ENCODE measurements at regions not wholly inside any gene's neighbourhood (a gene's known extent, or its start where the extent isn't known, plus 50 kb on each side); places are given as distances from the start of the nearest gene placed in this dataset.

- H3K9me3 ChIP-seq (ENCODE audit: insufficient read depth, low read depth, low read length): no peaks in the 10 kb centered on the region
- H3K4me1 ChIP-seq (ENCODE audit: insufficient read depth, low read length, poor library complexity, severe bottlenecking): no peaks in the 10 kb centered on the region
- no peak overlapping the region for H3K9ac ChIP-seq (ENCODE audit: low read depth, low read length, poor library complexity, severe bottlenecking)
- H3K4me2 ChIP-seq (ENCODE audit: low read depth, low read length, poor library complexity, severe bottlenecking): no peak overlapping the region
- no peaks in the 10 kb centered on the region for H3K9me2 ChIP-seq (replicated peaks; ENCODE audit: low read depth, low read length)
- H4K20me1 ChIP-seq (ENCODE audit: insufficient read depth, low read length, poor library complexity, severe bottlenecking): no peaks in the 10 kb centered on the region
- H2AFZ ChIP-seq (ENCODE audit: low read length): no peak overlapping the region
- H3F3A ChIP-seq (ENCODE audit: low read depth): no peaks in the 10 kb centered on the region
- H3K36me3 ChIP-seq (ENCODE audit: insufficient read depth, low read length): no peaks in the 10 kb centered on the region
- H3K4me3 ChIP-seq (ENCODE audit: low read length, poor library complexity, severe bottlenecking): no peak overlapping the region
- TF ChIP-seq EZH2phosphoT487 (IDR thresholded peaks at IDR 0.05; ENCODE audit: borderline replicate concordance): no peak
- no peak for TF ChIP-seq CTCF (conservative IDR thresholded peaks at IDR 0.05; ENCODE audit: low read length)
- no peaks in the 10 kb centered on the region for H3K79me2 ChIP-seq (ENCODE audit: insufficient read depth, low read length)
- H3K27me3 ChIP-seq (ENCODE audit: insufficient read depth, low read length, poor library complexity, severe bottlenecking): no peaks in the 10 kb centered on the region
These were observed 770.9 kb downstream of the HDGFL1 start for GRCh38 chr6:23340271-23340670.

DNA sequence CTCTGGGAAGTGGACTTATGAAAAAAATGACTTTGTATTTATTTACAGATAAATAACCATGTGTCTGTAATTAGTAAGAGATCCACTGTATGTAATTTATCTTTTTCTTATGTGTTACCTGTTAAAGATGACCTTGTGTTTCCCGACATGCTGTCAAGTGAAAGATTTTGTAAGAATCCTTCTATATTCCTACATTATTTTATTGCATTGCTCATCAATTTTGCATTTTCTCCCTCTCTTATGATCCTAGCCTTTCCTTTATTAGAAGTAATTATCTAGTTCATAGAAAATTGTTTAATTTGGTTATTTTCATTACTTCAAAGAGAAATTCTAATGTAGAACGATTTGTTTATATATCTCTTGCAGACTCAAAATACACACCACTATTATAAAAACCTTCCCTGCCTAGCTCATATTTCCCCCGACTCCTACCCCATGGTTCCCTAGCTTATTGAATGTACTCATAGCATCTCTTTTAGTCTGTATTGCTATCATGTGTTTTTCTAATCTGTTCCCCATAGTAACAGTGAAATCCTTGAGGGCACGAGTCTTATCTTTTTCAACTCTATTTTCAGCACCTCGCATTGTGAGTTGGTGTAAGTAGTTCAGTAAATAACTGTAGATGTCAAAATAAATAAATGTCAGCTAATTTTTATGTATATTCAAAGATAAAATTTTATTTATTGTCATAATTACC is 774.4 kb downstream of the HDGFL1 start:
- Histone ChIP-seq H3K79me2 (ENCODE audit: insufficient read depth, low read length) (no peaks in the 10 kb centered on the region), H3K9ac (ENCODE audit: low read depth, low read length, poor library complexity, severe bottlenecking) (no peak overlapping the region), H3K36me3 (ENCODE audit: insufficient read depth, low read length) (no peaks in the 10 kb centered on the region), H3F3A (ENCODE audit: low read depth) (no peaks in the 10 kb centered on the region), H2AFZ (ENCODE audit: low read length) (no peak overlapping the region), H3K27me3 (ENCODE audit: insufficient read depth, low read length, poor library complexity, severe bottlenecking) (no peaks in the 10 kb centered on the region), H4K20me1 (ENCODE audit: insufficient read depth, low read length, poor library complexity, severe bottlenecking) (no peaks in the 10 kb centered on the region), H3K9me3 (ENCODE audit: insufficient read depth, low read depth, low read length) (no peaks in the 10 kb centered on the region), H3K9me2 (replicated peaks; ENCODE audit: low read depth, low read length) (no peaks in the 10 kb centered on the region), H3K4me3 (ENCODE audit: low read length, poor library complexity, severe bottlenecking) (no peak overlapping the region), H3K4me2 (ENCODE audit: low read depth, low read length, poor library complexity, severe bottlenecking) (no peak overlapping the region), H3K4me1 (ENCODE audit: insufficient read depth, low read length, poor library complexity, severe bottlenecking) (no peaks in the 10 kb centered on the region)
- TF ChIP-seq EZH2phosphoT487 (IDR thresholded peaks at IDR 0.05; ENCODE audit: borderline replicate concordance): no peak
- TF ChIP-seq CTCF (conservative IDR thresholded peaks at IDR 0.05; ENCODE audit: low read length): no peak

DNA sequence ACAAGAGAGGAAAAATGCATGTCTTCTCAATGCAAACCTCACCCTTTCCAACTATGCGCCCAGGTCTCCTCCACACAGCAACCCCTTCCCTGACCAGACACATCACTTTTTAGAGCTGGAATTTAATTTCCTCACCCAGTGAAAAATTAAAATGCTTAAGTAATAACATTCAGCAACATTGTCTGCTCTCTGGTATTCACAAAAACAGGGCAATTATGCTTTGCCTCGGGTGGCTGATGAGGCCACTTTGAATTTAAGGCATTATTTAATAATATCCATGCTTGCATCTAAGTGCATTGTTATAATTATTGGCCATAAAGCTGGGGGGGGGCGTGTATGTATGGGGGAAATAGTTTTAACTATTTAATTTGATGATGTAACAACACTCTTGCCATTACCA is 777.8 kb upstream of the NRSN1 start:
- no peaks in the 10 kb centered on the region for H3K9me2 ChIP-seq (replicated peaks; ENCODE audit: low read depth, low read length)
- no peak overlapping the region for H3K4me3 ChIP-seq (ENCODE audit: low read length, poor library complexity, severe bottlenecking)
- no peaks in the 10 kb centered on the region for H4K20me1 ChIP-seq (ENCODE audit: insufficient read depth, low read length, poor library complexity, severe bottlenecking)
- H3F3A ChIP-seq (ENCODE audit: low read depth): no peaks in the 10 kb centered on the region
- no peaks in the 10 kb centered on the region for H3K9me3 ChIP-seq (ENCODE audit: insufficient read depth, low read depth, low read length)
- H3K27me3 ChIP-seq (ENCODE audit: insufficient read depth, low read length, poor library complexity, severe bottlenecking): no peaks in the 10 kb centered on the region
- no peak overlapping the region for H3K9ac ChIP-seq (ENCODE audit: low read depth, low read length, poor library complexity, severe bottlenecking)
- H3K4me2 ChIP-seq (ENCODE audit: low read depth, low read length, poor library complexity, severe bottlenecking): no peak overlapping the region
- H3K36me3 ChIP-seq (ENCODE audit: insufficient read depth, low read length): no peaks in the 10 kb centered on the region
- H2AFZ ChIP-seq (ENCODE audit: low read length): no peak overlapping the region
- H3K79me2 ChIP-seq (ENCODE audit: insufficient read depth, low read length): no peaks in the 10 kb centered on the region
- H3K4me1 ChIP-seq (ENCODE audit: insufficient read depth, low read length, poor library complexity, severe bottlenecking): no peaks in the 10 kb centered on the region
- TF ChIP-seq EZH2phosphoT487 (IDR thresholded peaks at IDR 0.05; ENCODE audit: borderline replicate concordance): no peak
- no peak for TF ChIP-seq CTCF (conservative IDR thresholded peaks at IDR 0.05; ENCODE audit: low read length)

All from Loucy (cell line).